ENCODE measurements at regions not wholly inside any gene's neighbourhood (a gene's known extent, or its start where the extent isn't known, plus 50 kb on each side); places are given as distances from the start of the nearest gene placed in this dataset.

DNA sequence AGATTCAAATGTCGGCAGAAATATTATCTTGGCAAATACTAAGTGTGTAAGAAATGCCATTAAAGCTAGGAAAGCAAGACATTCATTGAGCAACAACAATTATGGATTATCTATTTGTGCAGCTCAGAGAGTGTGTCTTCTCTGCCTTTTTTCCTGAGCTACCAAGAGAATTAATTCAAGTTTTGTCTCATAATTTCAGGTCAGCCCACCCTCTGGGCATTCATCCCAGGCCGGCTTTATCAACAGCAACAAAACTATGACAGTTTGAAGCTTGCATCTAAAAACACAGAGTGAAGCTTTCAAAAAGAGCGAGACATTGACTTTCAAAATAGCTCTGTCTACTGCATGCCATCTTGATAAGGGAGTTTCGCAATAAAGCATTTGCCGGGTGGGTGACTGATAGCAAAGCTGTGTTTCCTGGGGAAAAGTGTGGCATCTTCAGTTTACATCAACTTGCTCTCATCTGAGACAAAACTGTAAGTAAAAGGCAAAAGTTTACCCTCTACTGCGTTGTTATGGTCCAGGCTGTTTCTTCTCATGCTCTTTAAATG, 182.4 kb downstream of the IRX1 start:
- TF ChIP-seq ZXDB (tag by site-specific recombination; IDR thresholded peaks at IDR 0.05) (no peak), CTCF (tag by site-specific recombination; IDR thresholded peaks at IDR 0.05) (no peak), RBAK (tag by site-specific recombination; IDR thresholded peaks at IDR 0.05) (no peak), ZNF621 (tag by site-specific recombination; IDR thresholded peaks at IDR 0.05) (no peak), TRIM28 (IDR thresholded peaks at IDR 0.05; ENCODE audit: borderline replicate concordance, low read length) (no peak), ZNF792 (tag by site-specific recombination; IDR thresholded peaks at IDR 0.05) (no peak), ZNF274 (IDR thresholded peaks at IDR 0.05; ENCODE audit: low read length) (no peak), ZNF274 (tag by site-specific recombination; IDR thresholded peaks at IDR 0.05; ENCODE audit: borderline replicate concordance) (no peak), ZBTB8A (tag by site-specific recombination; IDR thresholded peaks at IDR 0.05) (no peak), TSHZ1 (tag by site-specific recombination; IDR thresholded peaks at IDR 0.05; ENCODE audit: borderline replicate concordance) (no peak)
